GF-D8 (cell line): ENCODE measurements at regions not wholly inside any gene's neighbourhood (a gene's known extent, or its start where the extent isn't known, plus 50 kb on each side); places are given as distances from the start of the nearest gene placed in this dataset.
"Not testable (repeated sequence)": the region's sequence is repeated elsewhere in the genome, so short reads cannot be mapped to it uniquely, and the experiment has no call there.

ENCODE experiments used
- DNase-seq: peaks from one replicate; lab custom pipeline; 2025; lab: John Stamatoyannopoulos, UW

GRCh38 chr3:6273878-6274277 lies 587.0 kb upstream of the GRM7 start:
- no peak for DNase-seq

GRCh38 chr3:6281662-6282061 lies 579.3 kb upstream of the GRM7 start:
- DNase-seq = no peak

GRCh38 chr3:6282918-6283317 lies 578.0 kb upstream of the GRM7 start:
- DNase-seq = no peak

- no peak for DNase-seq
Observed at GRCh38 chr3:6287088-6287875, 573.6 kb upstream of the GRM7 start.

- DNase-seq = no peak
Observed at GRCh38 chr3:6301626-6302025, 559.3 kb upstream of the GRM7 start.

GRCh38 chr3:6315906-6316305 lies 545.0 kb upstream of the GRM7 start:
- no peak for DNase-seq

- no peak for DNase-seq
Observed at GRCh38 chr3:6321999-6322398, 538.9 kb upstream of the GRM7 start.

GRCh38 chr3:6326771-6327170 lies 534.1 kb upstream of the GRM7 start:
- DNase-seq = no peak

- DNase-seq = not testable (repeated sequence)
Observed at GRCh38 chr3:6340980-6341325, 520.0 kb upstream of the GRM7 start.

- DNase-seq = no peak
Observed at GRCh38 chr3:6351752-6352151, 509.2 kb upstream of the GRM7 start.

GRCh38 chr3:6354653-6355052 lies 506.3 kb upstream of the GRM7 start:
- DNase-seq = no peak

- DNase-seq = no peak
Observed at GRCh38 chr3:6362406-6362805, 498.5 kb upstream of the GRM7 start.

- no peak for DNase-seq
Observed at GRCh38 chr3:6367171-6367570, 493.7 kb upstream of the GRM7 start.

GRCh38 chr3:6392123-6392522 lies 468.8 kb upstream of the GRM7 start:
- DNase-seq = no peak

GRCh38 chr3:6394944-6395343 lies 466.0 kb upstream of the GRM7 start:
- DNase-seq = no peak

- no peak for DNase-seq
Observed at GRCh38 chr3:6396631-6397030, 464.3 kb upstream of the GRM7 start.

- DNase-seq = not testable (repeated sequence)
Observed at GRCh38 chr3:6402666-6403065, 458.2 kb upstream of the GRM7 start.

GRCh38 chr3:6406923-6407322 lies 454.0 kb upstream of the GRM7 start:
- not testable (repeated sequence) for DNase-seq

- DNase-seq = no peak
Observed at GRCh38 chr3:6416049-6416661, 444.8 kb upstream of the GRM7 start.

- no peak for DNase-seq
Observed at GRCh38 chr3:6417174-6417573, 443.7 kb upstream of the GRM7 start.

- DNase-seq = no peak
Observed at GRCh38 chr3:6418485-6418884, 442.4 kb upstream of the GRM7 start.

- no peak for DNase-seq
Observed at GRCh38 chr3:6421666-6422445, 439.1 kb upstream of the GRM7 start.

GRCh38 chr3:6425289-6425820 lies 435.6 kb upstream of the GRM7 start:
- DNase-seq = no peak
